OCI-LY1 (cell line): ENCODE measurements at regions not wholly inside any gene's neighbourhood (a gene's known extent, or its start where the extent isn't known, plus 50 kb on each side); places are given as distances from the start of the nearest gene placed in this dataset.

Experiments used
- EZH2 ChIP-seq: fragments of 200-600 bp; sonication (generic), shearing (Covaris generic); IDR thresholded peaks from 2 replicates; pipeline ENCODE4 v1.8.0; 2017; ENCODE audit warnings: borderline replicate concordance, mixed run types, mild to moderate bottlenecking, antibody characterized with exemption, low read length, moderate library complexity, mixed read lengths
- TF ChIP-seq, protein P1 (sequence below): fragments of 200-600 bp; sonication (generic), shearing (Covaris generic); IDR thresholded peaks from 2 replicates; pipeline ENCODE4 v1.5.1; 2017; ENCODE audit warnings: mild to moderate bottlenecking, antibody characterized with exemption, low read length, moderate library complexity, mixed read lengths

DNA sequence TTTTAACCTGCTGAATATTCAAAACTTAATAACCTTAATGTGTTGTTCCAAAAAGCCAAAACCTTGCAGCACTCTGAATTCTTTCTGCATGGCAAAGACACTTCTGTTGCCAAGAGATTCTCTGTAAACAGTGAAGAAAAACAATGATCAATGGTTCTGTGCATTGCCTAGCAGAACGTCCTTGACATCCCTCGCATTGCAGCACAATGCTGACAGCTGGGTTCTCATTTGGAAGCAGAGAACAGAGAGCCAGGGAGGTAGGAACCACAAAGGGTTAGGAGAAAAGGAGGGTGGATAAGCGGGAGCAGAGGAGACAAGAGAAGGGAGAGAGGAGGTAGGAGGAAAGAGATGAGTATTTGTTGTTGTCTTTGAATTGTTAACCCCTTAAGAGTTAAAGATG lies 501.1 kb downstream of the NAV3 start:
- TF ChIP-seq, protein P1, sequence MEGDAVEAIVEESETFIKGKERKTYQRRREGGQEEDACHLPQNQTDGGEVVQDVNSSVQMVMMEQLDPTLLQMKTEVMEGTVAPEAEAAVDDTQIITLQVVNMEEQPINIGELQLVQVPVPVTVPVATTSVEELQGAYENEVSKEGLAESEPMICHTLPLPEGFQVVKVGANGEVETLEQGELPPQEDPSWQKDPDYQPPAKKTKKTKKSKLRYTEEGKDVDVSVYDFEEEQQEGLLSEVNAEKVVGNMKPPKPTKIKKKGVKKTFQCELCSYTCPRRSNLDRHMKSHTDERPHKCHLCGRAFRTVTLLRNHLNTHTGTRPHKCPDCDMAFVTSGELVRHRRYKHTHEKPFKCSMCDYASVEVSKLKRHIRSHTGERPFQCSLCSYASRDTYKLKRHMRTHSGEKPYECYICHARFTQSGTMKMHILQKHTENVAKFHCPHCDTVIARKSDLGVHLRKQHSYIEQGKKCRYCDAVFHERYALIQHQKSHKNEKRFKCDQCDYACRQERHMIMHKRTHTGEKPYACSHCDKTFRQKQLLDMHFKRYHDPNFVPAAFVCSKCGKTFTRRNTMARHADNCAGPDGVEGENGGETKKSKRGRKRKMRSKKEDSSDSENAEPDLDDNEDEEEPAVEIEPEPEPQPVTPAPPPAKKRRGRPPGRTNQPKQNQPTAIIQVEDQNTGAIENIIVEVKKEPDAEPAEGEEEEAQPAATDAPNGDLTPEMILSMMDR: no peak
- TF ChIP-seq EZH2: no peak
